ENCODE measurements at regions not wholly inside any gene's neighbourhood (a gene's known extent, or its start where the extent isn't known, plus 50 kb on each side); places are given as distances from the start of the nearest gene placed in this dataset.

DNA sequence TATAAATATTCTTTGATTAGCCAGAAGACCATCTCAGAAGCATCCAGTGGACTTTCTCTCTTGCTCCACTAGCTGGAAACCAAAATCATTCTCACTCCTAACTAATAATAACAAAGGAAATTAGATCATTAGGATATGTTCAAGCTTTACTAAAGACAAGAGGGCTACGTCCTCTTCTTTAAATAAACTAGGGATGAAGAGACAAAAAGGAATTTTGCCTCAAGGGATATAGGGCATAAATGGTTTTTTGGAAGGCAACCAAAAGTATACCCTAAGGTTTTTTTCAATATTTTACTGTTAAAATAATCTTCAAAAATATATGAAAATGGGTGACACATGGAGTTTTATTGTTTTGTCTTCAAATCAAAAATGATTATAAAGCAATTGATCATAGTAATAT, 745.8 kb downstream of the MRPL39 start:
- no peak for DNase-seq (ENCODE audit: low read depth)
- H3K4me3 ChIP-seq (ENCODE audit: low read depth, low read length), result no peak overlapping the region
- TF ChIP-seq, protein P1, sequence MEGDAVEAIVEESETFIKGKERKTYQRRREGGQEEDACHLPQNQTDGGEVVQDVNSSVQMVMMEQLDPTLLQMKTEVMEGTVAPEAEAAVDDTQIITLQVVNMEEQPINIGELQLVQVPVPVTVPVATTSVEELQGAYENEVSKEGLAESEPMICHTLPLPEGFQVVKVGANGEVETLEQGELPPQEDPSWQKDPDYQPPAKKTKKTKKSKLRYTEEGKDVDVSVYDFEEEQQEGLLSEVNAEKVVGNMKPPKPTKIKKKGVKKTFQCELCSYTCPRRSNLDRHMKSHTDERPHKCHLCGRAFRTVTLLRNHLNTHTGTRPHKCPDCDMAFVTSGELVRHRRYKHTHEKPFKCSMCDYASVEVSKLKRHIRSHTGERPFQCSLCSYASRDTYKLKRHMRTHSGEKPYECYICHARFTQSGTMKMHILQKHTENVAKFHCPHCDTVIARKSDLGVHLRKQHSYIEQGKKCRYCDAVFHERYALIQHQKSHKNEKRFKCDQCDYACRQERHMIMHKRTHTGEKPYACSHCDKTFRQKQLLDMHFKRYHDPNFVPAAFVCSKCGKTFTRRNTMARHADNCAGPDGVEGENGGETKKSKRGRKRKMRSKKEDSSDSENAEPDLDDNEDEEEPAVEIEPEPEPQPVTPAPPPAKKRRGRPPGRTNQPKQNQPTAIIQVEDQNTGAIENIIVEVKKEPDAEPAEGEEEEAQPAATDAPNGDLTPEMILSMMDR (conservative IDR thresholded peaks at IDR 0.05; ENCODE audit: low read depth, low read length), result no peak

DNA sequence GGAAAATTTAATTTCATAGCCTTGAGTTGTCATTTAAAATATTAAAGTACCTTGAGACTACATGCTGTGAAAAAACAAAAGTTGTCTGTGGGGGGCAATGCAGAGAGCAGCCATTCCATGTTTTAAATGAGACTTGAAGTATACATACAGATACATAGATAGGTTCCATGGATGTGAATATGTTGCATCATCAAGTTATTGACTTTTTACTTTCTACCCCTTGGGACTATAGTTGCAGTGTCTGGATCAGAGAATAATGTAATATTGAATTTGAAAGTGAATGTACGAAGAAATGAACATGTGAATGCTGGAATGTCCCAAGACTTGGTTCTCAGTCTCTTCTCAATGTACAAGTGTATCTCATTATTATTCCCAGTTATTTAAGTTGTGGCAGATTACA, 751.0 kb downstream of the MRPL39 start:
- TF ChIP-seq, protein P1 (conservative IDR thresholded peaks at IDR 0.05; ENCODE audit: low read depth, low read length), result no peak
- no peak for DNase-seq (ENCODE audit: low read depth)
- no peak overlapping the region for H3K4me3 ChIP-seq (ENCODE audit: low read depth, low read length)

DNA sequence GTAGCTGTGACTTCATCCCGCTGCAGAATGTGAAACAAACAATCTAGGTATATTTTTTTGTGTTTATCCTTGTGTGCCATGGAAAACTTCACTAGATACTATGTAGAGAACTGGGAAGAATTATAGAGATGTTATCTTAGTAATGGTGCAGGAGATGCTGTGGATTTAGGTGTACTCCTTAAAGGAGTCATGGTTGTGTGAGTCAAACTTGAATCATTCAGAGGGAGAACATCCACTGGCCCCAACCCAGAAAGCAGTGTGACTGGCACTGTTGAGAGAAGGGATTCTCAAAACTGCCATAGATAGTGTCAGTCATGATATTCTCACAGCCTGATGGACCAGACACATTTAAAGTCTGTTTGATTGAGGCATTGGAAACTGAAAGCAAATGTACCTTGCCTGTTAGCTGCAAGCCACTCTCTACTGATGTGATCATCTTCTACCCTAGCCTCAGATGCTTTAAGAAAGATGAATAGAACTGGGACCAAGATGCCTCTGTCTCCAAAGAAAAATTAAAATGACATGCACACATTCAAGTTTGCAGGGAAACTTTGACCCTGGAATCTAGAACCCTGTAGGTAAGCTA, 754.6 kb downstream of the MRPL39 start:
- TF ChIP-seq, protein P1 (conservative IDR thresholded peaks at IDR 0.05; ENCODE audit: low read depth, low read length), result no peak
- H3K4me3 ChIP-seq (ENCODE audit: low read depth, low read length), result no peak overlapping the region
- DNase-seq (ENCODE audit: low read depth), result no peak

DNA sequence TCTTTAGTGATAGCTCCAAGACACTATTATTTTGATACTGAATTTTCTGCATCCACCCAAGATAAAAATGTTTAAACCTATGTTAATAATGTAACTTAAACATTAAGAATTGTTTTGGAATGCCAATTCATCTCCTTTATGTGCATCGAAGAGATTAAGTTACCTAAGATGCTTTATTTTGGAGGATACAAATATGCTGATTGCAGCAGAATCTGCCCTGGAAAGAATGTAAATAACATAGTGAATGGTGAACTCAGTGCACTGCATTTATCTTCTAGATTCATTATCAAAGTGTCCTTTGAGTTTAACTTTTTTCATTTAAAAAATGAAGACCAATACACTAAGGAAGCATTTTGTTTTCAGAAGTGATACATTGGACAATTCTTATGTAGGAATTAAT, 757.2 kb downstream of the MRPL39 start:
- DNase-seq (ENCODE audit: low read depth), result no peak
- TF ChIP-seq, protein P1 (conservative IDR thresholded peaks at IDR 0.05; ENCODE audit: low read depth, low read length), result no peak
- no peak overlapping the region for H3K4me3 ChIP-seq (ENCODE audit: low read depth, low read length)

DNA sequence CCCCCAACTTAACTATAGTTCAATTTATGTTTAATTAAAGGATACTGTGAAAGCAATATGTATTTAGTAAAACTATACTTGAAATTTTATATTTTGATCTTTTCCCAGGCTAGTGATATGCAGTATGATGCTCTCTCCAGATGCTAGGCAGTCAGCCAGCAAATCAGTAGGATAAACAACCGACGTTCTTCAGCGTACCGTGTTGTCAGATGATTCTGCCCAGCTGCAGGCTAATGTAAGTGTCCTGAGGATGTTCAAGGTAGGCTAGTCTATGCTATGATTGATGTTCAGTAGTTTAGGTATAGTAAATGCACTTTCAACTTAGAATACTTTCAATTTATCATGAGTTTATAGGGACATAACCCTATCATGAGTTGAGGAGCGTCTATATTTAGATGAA, 762.6 kb downstream of the MRPL39 start:
- no peak overlapping the region for H3K4me3 ChIP-seq (ENCODE audit: low read depth, low read length)
- TF ChIP-seq, protein P1 (conservative IDR thresholded peaks at IDR 0.05; ENCODE audit: low read depth, low read length), result no peak
- no peak for DNase-seq (ENCODE audit: low read depth)

DNA sequence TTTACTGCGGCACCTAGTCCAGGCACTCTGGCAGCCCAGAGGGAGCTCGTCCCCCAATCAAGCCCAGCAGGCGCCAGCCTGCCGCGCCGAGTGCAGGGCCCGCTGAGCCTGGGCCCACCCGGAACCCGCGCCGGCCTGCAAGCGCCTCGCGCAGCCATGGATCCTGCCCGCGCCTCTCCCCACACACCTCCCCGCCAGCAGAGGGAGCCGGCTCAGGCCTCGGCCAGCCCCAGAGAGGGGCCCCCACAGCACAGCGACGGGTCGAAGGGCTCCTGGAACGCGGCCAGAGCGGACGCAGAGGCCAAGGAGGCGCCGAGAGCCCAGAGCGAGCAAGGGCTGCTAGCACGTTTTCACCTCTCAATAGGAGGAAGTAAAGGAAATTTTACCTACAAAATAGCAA, 767.0 kb downstream of the MRPL39 start:
- TF ChIP-seq, protein P1 (conservative IDR thresholded peaks at IDR 0.05; ENCODE audit: low read depth, low read length), result no peak
- no peak for DNase-seq (ENCODE audit: low read depth)
- H3K4me3 ChIP-seq (ENCODE audit: low read depth, low read length), result no peak overlapping the region

DNA sequence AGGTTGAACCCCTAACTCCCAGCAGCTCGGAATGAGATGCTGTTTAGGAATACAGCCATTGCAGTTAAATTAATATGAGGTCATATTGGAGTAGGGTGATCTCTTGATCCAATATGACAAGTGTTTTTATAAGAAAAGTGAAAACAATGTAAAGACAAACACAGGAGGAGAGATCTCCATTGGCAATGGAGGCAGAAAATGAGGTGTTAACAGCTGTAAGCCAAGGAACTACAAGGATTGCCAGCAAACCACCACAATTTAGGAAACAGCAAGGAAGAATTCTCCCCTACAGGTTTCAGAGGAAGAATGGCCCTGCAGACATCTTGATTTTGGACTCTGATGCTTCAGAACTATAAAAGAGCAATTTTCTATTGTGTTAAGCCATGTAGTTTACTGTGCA, 774.3 kb downstream of the MRPL39 start:
- DNase-seq (ENCODE audit: low read depth), result no peak
- TF ChIP-seq, protein P1 (conservative IDR thresholded peaks at IDR 0.05; ENCODE audit: low read depth, low read length), result no peak
- no peak overlapping the region for H3K4me3 ChIP-seq (ENCODE audit: low read depth, low read length)
